HCT116 (cell line): ENCODE measurements at regions not wholly inside any gene's neighbourhood (a gene's known extent, or its start where the extent isn't known, plus 50 kb on each side); places are given as distances from the start of the nearest gene placed in this dataset.

Experiments
- ATAC-seq: fragments of 200-7000 bp; cut with Tn5 transposase; 2 replicates; pipeline ENCODE4 v1.9.1; 2020; ENCODE audit warnings: mild to moderate bottlenecking, moderate library complexity
- BruUV-seq: library from RNA; stranded (reverse); fragments of 400-500 nt; replicated peaks from 2 replicates; lab custom pipeline; 2021; lab: Mats Ljungman, UMichigan
- CTCF ChIA-PET: fragments of 300-600 bp; sonication (Branson Sonifier 250); formaldehyde crosslinking; loops from one replicate; lab custom pipeline; 2021; ENCODE audit warnings: antibody characterized with exemption; lab: Charles Lee
- POLR2A ChIA-PET: fragments of 300-600, 350-600 bp; sonication (Branson Sonifier 250); formaldehyde crosslinking; loops from one replicate; lab custom pipeline; 2021; ENCODE audit warnings: antibody characterized with exemption; lab: Charles Lee
- RAD21 ChIA-PET, 2 experiments: fragments of 300-600 bp; sonication (Branson Sonifier 250); formaldehyde crosslinking; loops; one replicate each; lab custom pipeline; 2023; ENCODE audit warnings: low total read pairs in 2 of 2; ENCODE audit not compliant: uncharacterized antibody in 2 of 2, unreplicated experiment in 2 of 2, low non-redundant PET in 1 of 2; lab: Charles Lee
- DNase-seq: peaks from one replicate; pipeline ENCODE4 v3.0.0-alpha.2; 2010; ENCODE audit warnings: low read depth, low spot score
- H2AFZ ChIP-seq: fragments of 200-600 bp; shearing (Covaris generic), sonication (generic); 2 replicates; pipeline ENCODE4 v1.6.1; 2017; ENCODE audit warnings: low read depth, mixed run types, mixed read lengths, antibody characterized with exemption, low read length; ENCODE audit not compliant: poor library complexity, severe bottlenecking
- H3K27ac ChIP-seq: 2 replicates; pipeline ENCODE4 v1.5.1; 2012; ENCODE audit warnings: low read depth, low read length
- H3K27me3 ChIP-seq: fragments of 200-600 bp; sonication (generic); 2 replicates; pipeline ENCODE4 v1.6.1; 2016; ENCODE audit warnings: mixed run types, low read length, mixed read lengths; ENCODE audit not compliant: insufficient read depth
- H3K36me3 ChIP-seq, 2 experiments: fragments of 200-500 bp in 1 of 2; fragments of 200-600 bp in 1 of 2; sonication (Bioruptor generic) in 1 of 2; sonication (generic) in 1 of 2; 2 replicates each; pipeline versions ENCODE4 v1.5.1 to v1.6.1; 2014 to 2016; ENCODE audit warnings: low read length in 2 of 2, inconsistent platforms in 1 of 2, mixed read lengths in 1 of 2, mixed run types in 1 of 2; ENCODE audit not compliant: insufficient read depth in 2 of 2, control insufficient read depth in 1 of 2
- H3K4me1 ChIP-seq, 2 experiments: fragments of 200-600 bp in 1 of 2; sonication (generic) in 1 of 2; 2 replicates each; pipeline versions ENCODE4 v1.5.1 to v1.6.1; 2012 to 2017; ENCODE audit warnings: low read length in 2 of 2, inconsistent platforms in 1 of 2, mild to moderate bottlenecking in 1 of 2, mixed read lengths in 1 of 2, mixed run types in 1 of 2, moderate library complexity in 1 of 2; ENCODE audit not compliant: insufficient read depth in 2 of 2, control insufficient read depth in 1 of 2
- H3K4me2 ChIP-seq: fragments of 200-600 bp; sonication (generic); 2 replicates; pipeline ENCODE4 v1.6.1; 2017; ENCODE audit warnings: mixed run types, low read length, mixed read lengths
- H3K4me3 ChIP-seq, 2 experiments: fragments of 200-600 bp in 1 of 2; sonication (generic) in 1 of 2; replicated peaks in 1 of 2; 2 replicates each; pipeline ENCODE4 v1.5.1; 2011 to 2016; ENCODE audit warnings: low read length in 2 of 2, control low read depth in 1 of 2, low read depth in 1 of 2, mild to moderate bottlenecking in 1 of 2, mixed read lengths in 1 of 2, mixed run types in 1 of 2
- H3K79me2 ChIP-seq: fragments of 200-600 bp; sonication (generic); 2 replicates; pipeline ENCODE4 v1.6.1; 2017; ENCODE audit warnings: mild to moderate bottlenecking, mixed run types, low read length, moderate library complexity, mixed read lengths; ENCODE audit not compliant: insufficient read depth
- H3K9ac ChIP-seq: fragments of 200-600 bp; sonication (generic); 2 replicates; pipeline ENCODE4 v1.6.1; 2016; ENCODE audit warnings: low read length, mixed read lengths
- H3K9me2 ChIP-seq: fragments of 200-600 bp; sonication (generic), shearing (Covaris generic); 2 replicates; pipeline ENCODE4 v1.6.1; 2017; ENCODE audit warnings: mixed run types, mild to moderate bottlenecking, moderate library complexity; ENCODE audit not compliant: insufficient read depth
- H3K9me3 ChIP-seq, 2 experiments: fragments of 200-500 bp in 1 of 2; fragments of 200-600 bp in 1 of 2; sonication (Bioruptor generic) in 1 of 2; sonication (generic) in 1 of 2; 2 replicates each; pipeline ENCODE4 v1.6.1; 2014 to 2017; ENCODE audit warnings: low read length in 2 of 2, mixed read lengths in 2 of 2, inconsistent platforms in 1 of 2, low read depth in 1 of 2, mild to moderate bottlenecking in 1 of 2, mixed run types in 1 of 2, moderate library complexity in 1 of 2; ENCODE audit not compliant: control insufficient read depth in 1 of 2, insufficient read depth in 1 of 2
- H4K20me1 ChIP-seq: fragments of 200-600 bp; sonication (generic), shearing (Covaris generic); 2 replicates; pipeline ENCODE4 v1.6.1; 2017; ENCODE audit warnings: mixed run types, mild to moderate bottlenecking, moderate library complexity; ENCODE audit not compliant: insufficient read depth
- EGR1 ChIP-seq: IDR thresholded peaks from 2 replicates; pipeline ENCODE4 v1.6.1; 2012; ENCODE audit warnings: low read depth
- EZH2 ChIP-seq: fragments of 200-600 bp; sonication (generic); IDR thresholded peaks from 2 replicates; pipeline ENCODE4 v1.6.1; 2017; ENCODE audit warnings: antibody characterized with exemption, mixed run types
- MAX ChIP-seq: IDR thresholded peaks from 2 replicates; pipeline ENCODE4 v1.6.1; 2012
- RAD21 ChIP-seq: IDR thresholded peaks from 2 replicates; pipeline ENCODE4 v1.6.1; 2012; ENCODE audit warnings: low read depth, mild to moderate bottlenecking
- SIN3A ChIP-seq: IDR thresholded peaks from 2 replicates; pipeline ENCODE4 v1.6.1; 2012; ENCODE audit warnings: low read depth
- YY1 ChIP-seq: IDR thresholded peaks from 2 replicates; pipeline ENCODE4 v1.6.1; 2011; ENCODE audit warnings: low read length, low read depth, moderate library complexity, mild to moderate bottlenecking; ENCODE audit not compliant: insufficient replicate concordance; ENCODE audit errors: extremely low read depth
- ZNF274 ChIP-seq: fragments of 200-500 bp; sonication (Bioruptor generic); IDR thresholded peaks from 2 replicates; pipeline ENCODE4 v1.6.1; 2014; ENCODE audit warnings: mild to moderate bottlenecking, low read depth, low read length, inconsistent platforms
- intact Hi-C: fragments of 100-400 bp; cut with micrococcal nuclease; formaldehyde crosslinking; loops from 2 replicates; pipeline ENCODE4 v1.10.0; 2022
- TF ChIP-seq, protein P1 (sequence below), 3 experiments: fragments of 200-600 bp in 1 of 3; sonication (generic) in 1 of 3; IDR thresholded peaks in 2 of 3; conservative IDR thresholded peaks in 1 of 3; 2 replicates each; pipeline ENCODE4 v1.5.1; 2012 to 2017; ENCODE audit warnings: low read depth in 2 of 3, low read length in 2 of 3, antibody characterized with exemption in 1 of 3, borderline replicate concordance in 1 of 3, control low read depth in 1 of 3, mild to moderate bottlenecking in 1 of 3, mixed read lengths in 1 of 3, mixed run types in 1 of 3, moderate library complexity in 1 of 3; ENCODE audit not compliant: insufficient read depth in 1 of 3

DNA sequence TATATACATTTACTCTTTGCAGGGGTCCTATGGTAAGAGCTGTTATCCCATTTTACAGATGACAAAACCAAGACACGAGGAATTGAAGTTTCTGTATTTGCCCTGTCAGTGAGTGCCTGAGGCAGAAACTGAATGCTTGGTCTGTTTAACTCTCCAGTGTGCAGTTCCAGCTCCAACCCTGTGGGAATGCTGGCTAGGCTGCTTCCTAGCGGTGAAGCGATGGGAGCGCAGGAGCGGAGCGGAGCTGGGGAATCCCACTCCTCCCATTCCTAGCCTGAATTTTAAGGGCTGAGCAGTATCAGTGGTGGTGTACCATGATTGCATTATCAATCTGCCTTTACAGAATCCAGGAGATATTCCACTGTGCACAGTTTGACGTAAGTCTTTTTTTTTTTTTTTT is 202.3 kb downstream of the LRRC70 start:
- no peaks in the 10 kb centered on the region for H3K79me2 ChIP-seq
- no peak for DNase-seq
- ChIA-PET CTCF (interaction anchor here (1.4 kb wide), 1 partner anchor 321 kb away, joined by 7 read pairs; no protein-coding TSS in a partner anchor), POLR2A (no interaction called here), RAD21 (no interaction called here)
- H3K27ac ChIP-seq = no peak overlapping the region
- H3K9me3 ChIP-seq = no peaks in the 10 kb centered on the region
- intact Hi-C loops = no loop called here
- H3K9me2 ChIP-seq = no peaks in the 10 kb centered on the region
- no peak overlapping the region for H3K4me2 ChIP-seq
- H3K9ac ChIP-seq = no peak overlapping the region
- H3K4me1 ChIP-seq = no peaks in the 10 kb centered on the region
- BruUV-seq = no TSS peak
- no peak overlapping the region for H3K4me3 ChIP-seq
- TF ChIP-seq ZNF274 = no peak
- TF ChIP-seq, protein P1, sequence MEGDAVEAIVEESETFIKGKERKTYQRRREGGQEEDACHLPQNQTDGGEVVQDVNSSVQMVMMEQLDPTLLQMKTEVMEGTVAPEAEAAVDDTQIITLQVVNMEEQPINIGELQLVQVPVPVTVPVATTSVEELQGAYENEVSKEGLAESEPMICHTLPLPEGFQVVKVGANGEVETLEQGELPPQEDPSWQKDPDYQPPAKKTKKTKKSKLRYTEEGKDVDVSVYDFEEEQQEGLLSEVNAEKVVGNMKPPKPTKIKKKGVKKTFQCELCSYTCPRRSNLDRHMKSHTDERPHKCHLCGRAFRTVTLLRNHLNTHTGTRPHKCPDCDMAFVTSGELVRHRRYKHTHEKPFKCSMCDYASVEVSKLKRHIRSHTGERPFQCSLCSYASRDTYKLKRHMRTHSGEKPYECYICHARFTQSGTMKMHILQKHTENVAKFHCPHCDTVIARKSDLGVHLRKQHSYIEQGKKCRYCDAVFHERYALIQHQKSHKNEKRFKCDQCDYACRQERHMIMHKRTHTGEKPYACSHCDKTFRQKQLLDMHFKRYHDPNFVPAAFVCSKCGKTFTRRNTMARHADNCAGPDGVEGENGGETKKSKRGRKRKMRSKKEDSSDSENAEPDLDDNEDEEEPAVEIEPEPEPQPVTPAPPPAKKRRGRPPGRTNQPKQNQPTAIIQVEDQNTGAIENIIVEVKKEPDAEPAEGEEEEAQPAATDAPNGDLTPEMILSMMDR (IDR thresholded peaks at IDR 0.05 in 2 of 3, conservative IDR thresholded peaks at IDR 0.05 in 1 of 3; ENCODE audit: borderline replicate concordance in 1 of 3, insufficient read depth in 1 of 3, low read depth in 2 of 3, low read length in 2 of 3) = no peak
- TF ChIP-seq EGR1 = no peak
- no peak for TF ChIP-seq MAX
- no peak for TF ChIP-seq SIN3A
- TF ChIP-seq RAD21 = no peak
- TF ChIP-seq EZH2 = no peak
- no peak for TF ChIP-seq YY1
- TF ChIP-seq, all 23 proteins: peak for 0
- Histone ChIP-seq H2AFZ (no peak overlapping the region), H3K36me3 (no peaks in the 10 kb centered on the region), H4K20me1 (no peaks in the 10 kb centered on the region), H3K27me3 (no peaks in the 10 kb centered on the region)
- ATAC-seq = no peak; the same call in 1 of the 2 replicates
